ENCODE measurements at regions not wholly inside any gene's neighbourhood (a gene's known extent, or its start where the extent isn't known, plus 50 kb on each side); places are given as distances from the start of the nearest gene placed in this dataset.

DNA sequence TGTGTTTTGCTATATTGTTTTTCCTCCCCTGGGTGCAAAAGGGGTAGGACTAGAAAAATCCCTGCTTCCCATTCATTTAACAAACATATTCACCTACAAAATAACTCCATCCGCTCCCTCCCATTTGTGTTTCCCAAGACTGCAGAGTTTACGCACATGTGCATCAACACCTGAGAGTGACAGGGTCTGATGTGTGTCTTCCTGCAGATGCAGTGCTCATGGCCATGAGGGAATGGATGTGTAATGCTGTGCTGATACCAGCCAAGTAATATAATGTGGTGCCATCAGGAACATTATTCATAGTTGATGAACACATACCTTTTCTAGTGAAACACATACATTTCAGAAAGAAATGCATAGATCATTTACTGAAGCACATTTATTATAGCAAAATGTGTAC, 83.2 kb downstream of the CXXC4 start:
- Mint-ChIP-seq H3K36me3 (ENCODE audit: low read depth, unreplicated experiment) (no peaks in the 10 kb centered on the region), H3K4me3 (ENCODE audit: unreplicated experiment) (no peak overlapping the region), H3K9me3 (ENCODE audit: unreplicated experiment) (no peaks in the 10 kb centered on the region), H3K27me3 (ENCODE audit: unreplicated experiment) (no peaks in the 10 kb centered on the region), H3K4me1 (ENCODE audit: unreplicated experiment) (no peaks in the 10 kb centered on the region), H3K27ac (ENCODE audit: unreplicated experiment) (no peak overlapping the region)
- TF ChIP-seq CTCF (IDR thresholded peaks at IDR 0.05; ENCODE audit: unreplicated experiment) = no peak
- DNase-seq (ENCODE audit: low spot score) = no peak

DNA sequence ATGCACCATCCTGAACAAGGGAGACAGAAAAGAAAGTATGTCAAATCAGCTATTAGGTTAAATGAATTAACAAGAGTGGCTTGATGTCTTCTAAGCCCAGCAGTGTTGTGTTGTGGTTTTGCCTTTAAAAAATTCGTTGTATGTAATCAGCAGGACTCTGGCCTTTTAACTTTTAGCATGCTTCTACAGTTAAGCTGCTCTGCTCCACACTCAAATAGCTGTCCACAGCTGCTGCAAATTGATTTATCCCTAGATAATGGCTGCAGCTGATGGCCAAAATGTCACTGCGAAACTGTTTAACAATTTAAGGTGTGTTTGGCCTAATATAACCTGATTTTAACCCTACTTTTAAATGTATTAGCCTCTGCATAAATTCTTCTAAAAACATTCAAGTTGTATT, 85.8 kb downstream of the CXXC4 start:
- Mint-ChIP-seq H3K4me1 (ENCODE audit: unreplicated experiment) (no peaks in the 10 kb centered on the region), H3K27ac (ENCODE audit: unreplicated experiment) (no peak overlapping the region), H3K36me3 (ENCODE audit: low read depth, unreplicated experiment) (no peaks in the 10 kb centered on the region), H3K9me3 (ENCODE audit: unreplicated experiment) (no peaks in the 10 kb centered on the region), H3K4me3 (ENCODE audit: unreplicated experiment) (no peak overlapping the region), H3K27me3 (ENCODE audit: unreplicated experiment) (no peaks in the 10 kb centered on the region)
- no peak for TF ChIP-seq CTCF (IDR thresholded peaks at IDR 0.05; ENCODE audit: unreplicated experiment)
- no peak for DNase-seq (ENCODE audit: low spot score)

GRCh38 chr4:104404361-104404760, 90.3 kb downstream of the CXXC4 start:
- Mint-ChIP-seq H3K27me3 (ENCODE audit: unreplicated experiment) (no peaks in the 10 kb centered on the region), H3K4me1 (ENCODE audit: unreplicated experiment) (no peaks in the 10 kb centered on the region), H3K27ac (ENCODE audit: unreplicated experiment) (no peak overlapping the region), H3K9me3 (ENCODE audit: unreplicated experiment) (no peaks in the 10 kb centered on the region), H3K4me3 (ENCODE audit: unreplicated experiment) (no peak overlapping the region), H3K36me3 (ENCODE audit: low read depth, unreplicated experiment) (no peaks in the 10 kb centered on the region)
- TF ChIP-seq CTCF (IDR thresholded peaks at IDR 0.05; ENCODE audit: unreplicated experiment) = no peak
- DNase-seq (ENCODE audit: low spot score) = no peak

GRCh38 chr4:104395168-104395614, 99.5 kb downstream of the CXXC4 start:
- Mint-ChIP-seq H3K4me3 (ENCODE audit: unreplicated experiment) (no peak overlapping the region), H3K36me3 (ENCODE audit: low read depth, unreplicated experiment) (no peaks in the 10 kb centered on the region), H3K9me3 (ENCODE audit: unreplicated experiment) (no peaks in the 10 kb centered on the region), H3K27ac (ENCODE audit: unreplicated experiment) (no peak overlapping the region), H3K4me1 (ENCODE audit: unreplicated experiment) (no peaks in the 10 kb centered on the region), H3K27me3 (ENCODE audit: unreplicated experiment) (peaks cover 3% of the 10 kb centered on the region)
- TF ChIP-seq CTCF (IDR thresholded peaks at IDR 0.05; ENCODE audit: unreplicated experiment) = no peak
- no peak for DNase-seq (ENCODE audit: low spot score)

- no peaks in the 10 kb centered on the region for H3K36me3 Mint-ChIP-seq (ENCODE audit: low read depth, unreplicated experiment)
- no peaks in the 10 kb centered on the region for H3K9me3 Mint-ChIP-seq (ENCODE audit: unreplicated experiment)
- TF ChIP-seq CTCF (IDR thresholded peaks at IDR 0.05; ENCODE audit: unreplicated experiment) = no peak
- no peak overlapping the region for H3K4me3 Mint-ChIP-seq (ENCODE audit: unreplicated experiment)
- no peak for DNase-seq (ENCODE audit: low spot score)
- peaks cover 3% of the 10 kb centered on the region for H3K27me3 Mint-ChIP-seq (ENCODE audit: unreplicated experiment)
- no peaks in the 10 kb centered on the region for H3K4me1 Mint-ChIP-seq (ENCODE audit: unreplicated experiment)
- H3K27ac Mint-ChIP-seq (ENCODE audit: unreplicated experiment) = no peak overlapping the region
Observed at GRCh38 chr4:104394406-104395167, 100.1 kb downstream of the CXXC4 start.

Data from endothelial cell (in vitro differentiated cells).